Endodermal cell (in vitro differentiated cells): ENCODE measurements at regions not wholly inside any gene's neighbourhood (a gene's known extent, or its start where the extent isn't known, plus 50 kb on each side); places are given as distances from the start of the nearest gene placed in this dataset.

Experiments used
- DNase-seq: peaks from one replicate; pipeline ENCODE4 v3.0.0-alpha.2; 2017
- H3K27ac ChIP-seq: 2 replicates; pipeline ENCODE4 v1.5.1; 2013; ENCODE audit warnings: mild to moderate bottlenecking, low read depth, low read length, moderate library complexity
- H3K27me3 ChIP-seq: 2 replicates; pipeline ENCODE4 v1.6.1; 2013; ENCODE audit warnings: mild to moderate bottlenecking, low read length, moderate library complexity; ENCODE audit not compliant: insufficient read depth, control insufficient read depth, poor library complexity, severe bottlenecking
- H3K36me3 ChIP-seq: 2 replicates; pipeline ENCODE4 v1.7.0; 2013; ENCODE audit warnings: mild to moderate bottlenecking, low read length, moderate library complexity; ENCODE audit not compliant: control insufficient read depth, insufficient read depth
- H3K4me1 ChIP-seq: one replicate; pipeline ENCODE4 v1.7.0; 2013; ENCODE audit warnings: low read length; ENCODE audit not compliant: control insufficient read depth, insufficient read depth
- H3K4me3 ChIP-seq: 2 replicates; pipeline ENCODE4 v1.5.1; 2013; ENCODE audit warnings: mild to moderate bottlenecking, low read length, moderate library complexity
- H3K9ac ChIP-seq: 2 replicates; pipeline ENCODE4 v1.6.1; 2013; ENCODE audit warnings: mild to moderate bottlenecking, low read length, moderate library complexity; ENCODE audit not compliant: poor library complexity, severe bottlenecking; ENCODE audit errors: extremely low read depth
- H3K9me3 ChIP-seq: 2 replicates; pipeline ENCODE4 v1.6.1; 2013; ENCODE audit warnings: mild to moderate bottlenecking, low read length, moderate library complexity; ENCODE audit not compliant: control insufficient read depth
- H3K27ac Mint-ChIP-seq: 2 replicates; pipeline ENCODE4 v1.8.0; 2020; ENCODE audit warnings: mixed read lengths
- H3K27me3 Mint-ChIP-seq: 2 replicates; pipeline ENCODE4 v1.8.0; 2021; ENCODE audit warnings: mild to moderate bottlenecking, mixed read lengths; ENCODE audit not compliant: insufficient read depth
- H3K36me3 Mint-ChIP-seq: 2 replicates; pipeline ENCODE4 v1.8.0; 2020; ENCODE audit warnings: low read depth, mixed read lengths
- H3K4me1 Mint-ChIP-seq: 2 replicates; pipeline ENCODE4 v1.8.0; 2020; ENCODE audit warnings: mixed read lengths
- H3K4me3 Mint-ChIP-seq: 2 replicates; pipeline ENCODE4 v1.8.0; 2020; ENCODE audit warnings: mild to moderate bottlenecking, moderate library complexity, mixed read lengths
- H3K9me3 Mint-ChIP-seq: 2 replicates; pipeline ENCODE4 v1.8.0; 2020; ENCODE audit warnings: mild to moderate bottlenecking, mixed read lengths
- WGBS, 2 experiments: methylation state at CpG; one replicate each; pipeline versions ENCODE4 v1.1.5 to v1.1.7; 2013; ENCODE audit warnings: missing lambda C conversion rate in 2 of 2, mixed read lengths in 1 of 2; ENCODE audit not compliant: insufficient coverage in 1 of 2, insufficient read length in 1 of 2; 5-methylcytosine and 5-hydroxymethylcytosine counted together
- TF ChIP-seq, protein P1 (sequence below): fragments of 200-600 bp; sonication (generic); conservative IDR thresholded peaks from 2 replicates; pipeline ENCODE4 v1.5.0; 2021; ENCODE audit warnings: antibody characterized with exemption, mild to moderate bottlenecking

DNA sequence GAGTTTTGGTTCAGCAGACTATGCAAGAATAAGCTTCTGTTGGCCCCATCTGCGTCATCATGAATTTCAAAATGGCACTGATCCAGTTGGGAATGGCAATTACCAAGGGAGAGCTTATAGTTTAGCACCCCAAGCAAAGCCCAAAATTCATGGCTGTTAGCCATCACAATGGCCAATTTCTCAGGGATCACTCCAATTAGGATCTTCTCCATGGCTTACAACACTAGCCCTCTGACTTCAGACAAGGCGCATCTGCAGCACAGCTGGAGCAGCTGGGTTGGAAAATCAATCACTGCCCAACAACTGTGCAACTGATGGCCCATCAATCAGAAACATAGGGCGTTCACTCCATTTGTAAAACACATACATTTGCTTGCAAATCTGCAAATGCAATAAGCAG lies 273.6 kb downstream of the SRBD1 start:
- no peaks in the 10 kb centered on the region for H3K36me3 Mint-ChIP-seq
- H3K4me3 ChIP-seq = no peak overlapping the region
- H3K4me3 Mint-ChIP-seq = no peak overlapping the region

DNA sequence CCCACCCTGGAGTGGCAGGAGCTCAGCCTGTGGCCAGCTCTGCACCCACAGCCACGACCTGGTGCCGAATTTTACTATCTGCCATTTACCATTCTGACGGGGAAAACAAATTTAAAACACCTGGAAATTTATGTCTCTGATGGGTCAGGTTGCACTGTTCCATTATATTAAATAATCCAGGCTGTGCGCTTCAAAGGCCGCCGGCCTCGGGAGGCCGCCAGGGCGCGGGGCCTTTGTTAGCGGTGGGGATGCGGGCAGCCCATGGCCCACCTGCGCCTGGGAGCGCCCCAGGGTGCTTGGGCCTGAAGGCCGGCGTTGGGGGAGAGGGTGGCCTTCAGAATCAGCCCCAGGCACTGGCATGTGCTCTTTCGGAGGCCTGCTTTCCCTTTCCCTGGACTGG lies 276.9 kb downstream of the SRBD1 start:
- H3K9me3 Mint-ChIP-seq = no peaks in the 10 kb centered on the region
- H3K9me3 ChIP-seq = no peaks in the 10 kb centered on the region
- H3K36me3 ChIP-seq = no peaks in the 10 kb centered on the region
- 95 to 97% methylated on average over 10 to 17 of the region's 17 CpGs for WGBS, 2 experiments
- no peak for DNase-seq
- no peaks in the 10 kb centered on the region for H3K27me3 ChIP-seq
- H3K9ac ChIP-seq = no peak overlapping the region
- H3K4me1 ChIP-seq = peaks cover 13% of the 10 kb centered on the region
- H3K27me3 Mint-ChIP-seq = no peaks in the 10 kb centered on the region
- no peaks in the 10 kb centered on the region for H3K36me3 Mint-ChIP-seq
- TF ChIP-seq, protein P1, sequence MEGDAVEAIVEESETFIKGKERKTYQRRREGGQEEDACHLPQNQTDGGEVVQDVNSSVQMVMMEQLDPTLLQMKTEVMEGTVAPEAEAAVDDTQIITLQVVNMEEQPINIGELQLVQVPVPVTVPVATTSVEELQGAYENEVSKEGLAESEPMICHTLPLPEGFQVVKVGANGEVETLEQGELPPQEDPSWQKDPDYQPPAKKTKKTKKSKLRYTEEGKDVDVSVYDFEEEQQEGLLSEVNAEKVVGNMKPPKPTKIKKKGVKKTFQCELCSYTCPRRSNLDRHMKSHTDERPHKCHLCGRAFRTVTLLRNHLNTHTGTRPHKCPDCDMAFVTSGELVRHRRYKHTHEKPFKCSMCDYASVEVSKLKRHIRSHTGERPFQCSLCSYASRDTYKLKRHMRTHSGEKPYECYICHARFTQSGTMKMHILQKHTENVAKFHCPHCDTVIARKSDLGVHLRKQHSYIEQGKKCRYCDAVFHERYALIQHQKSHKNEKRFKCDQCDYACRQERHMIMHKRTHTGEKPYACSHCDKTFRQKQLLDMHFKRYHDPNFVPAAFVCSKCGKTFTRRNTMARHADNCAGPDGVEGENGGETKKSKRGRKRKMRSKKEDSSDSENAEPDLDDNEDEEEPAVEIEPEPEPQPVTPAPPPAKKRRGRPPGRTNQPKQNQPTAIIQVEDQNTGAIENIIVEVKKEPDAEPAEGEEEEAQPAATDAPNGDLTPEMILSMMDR = no peak
- peaks cover 39% of the 10 kb centered on the region for H3K4me1 Mint-ChIP-seq
- no peak overlapping the region for H3K4me3 ChIP-seq
- no peak overlapping the region for H3K4me3 Mint-ChIP-seq
- no peak overlapping the region for H3K27ac ChIP-seq
- no peak overlapping the region for H3K27ac Mint-ChIP-seq

More for the DNA sequence above, 273.6 kb downstream of the SRBD1 start:
- no peak overlapping the region for H3K9ac ChIP-seq
- H3K27ac ChIP-seq = no peak overlapping the region
- no peak for DNase-seq
- Mint-ChIP-seq H3K9me3 (no peaks in the 10 kb centered on the region), H3K27me3 (peaks cover 8% of the 10 kb centered on the region), H3K27ac (no peak overlapping the region), H3K4me1 (peaks cover 12% of the 10 kb centered on the region)
- H3K9me3 ChIP-seq = no peaks in the 10 kb centered on the region
- peaks cover 6% of the 10 kb centered on the region for H3K4me1 ChIP-seq
- H3K27me3 ChIP-seq = no peaks in the 10 kb centered on the region
- TF ChIP-seq, protein P1 = no peak
- no peaks in the 10 kb centered on the region for H3K36me3 ChIP-seq
- WGBS, 2 experiments = 87 to 93% methylated on average over 3 of the region's 3 CpGs

DNA sequence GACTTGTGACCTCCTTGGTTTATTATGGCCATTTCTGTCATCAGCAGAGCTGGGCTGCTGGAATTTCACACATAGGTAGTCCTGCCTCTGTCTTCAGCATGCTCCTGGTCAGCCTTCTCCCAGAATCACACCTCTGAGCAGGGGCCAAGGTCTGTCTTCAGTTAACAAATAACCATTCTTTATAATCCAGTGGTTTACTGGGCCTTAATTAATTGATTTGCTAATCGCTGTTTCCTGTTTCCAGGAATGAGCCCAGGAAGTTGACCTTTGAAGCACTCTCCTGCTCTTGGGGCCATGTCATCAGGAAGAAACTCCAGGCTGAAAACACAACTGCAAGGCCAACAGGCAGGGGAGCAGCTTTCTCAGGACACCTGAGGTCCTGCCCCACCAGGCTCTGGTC lies 278.5 kb downstream of the SRBD1 start:
- no peak overlapping the region for H3K4me3 Mint-ChIP-seq
- H3K9me3 Mint-ChIP-seq = no peaks in the 10 kb centered on the region
- peaks cover 1% of the 10 kb centered on the region for H3K27me3 Mint-ChIP-seq
- TF ChIP-seq, protein P1 = no peak
- Histone ChIP-seq H3K9me3 (no peaks in the 10 kb centered on the region), H3K36me3 (no peaks in the 10 kb centered on the region), H3K9ac (no peak overlapping the region), H3K27me3 (no peaks in the 10 kb centered on the region), H3K4me1 (peaks cover 13% of the 10 kb centered on the region), H3K27ac (no peak overlapping the region), H3K4me3 (peak overlapping the region; percentile 24)
- H3K36me3 Mint-ChIP-seq = no peaks in the 10 kb centered on the region
- peak; percentile 80 for DNase-seq
- 79 to 100% methylated on average over 1 of the region's 1 CpG for WGBS, 2 experiments
- H3K4me1 Mint-ChIP-seq = peaks cover 41% of the 10 kb centered on the region
- H3K27ac Mint-ChIP-seq = no peak overlapping the region
